HUES6 (cell line): ENCODE measurements at regions not wholly inside any gene's neighbourhood (a gene's known extent, or its start where the extent isn't known, plus 50 kb on each side); places are given as distances from the start of the nearest gene placed in this dataset.

ENCODE experiments used
- H3K27ac ChIP-seq: 2 replicates; pipeline ENCODE4 v1.7.0; 2013; ENCODE audit warnings: low read depth, mild to moderate bottlenecking, low read length, inconsistent platforms
- H3K27me3 ChIP-seq: 2 replicates; pipeline ENCODE4 v1.6.1; 2013; ENCODE audit warnings: low read length; ENCODE audit not compliant: control insufficient read depth, insufficient read depth
- H3K36me3 ChIP-seq: 2 replicates; pipeline ENCODE4 v1.6.1; 2013; ENCODE audit warnings: low read length; ENCODE audit not compliant: control insufficient read depth, insufficient read depth
- H3K4me1 ChIP-seq: 2 replicates; pipeline ENCODE4 v1.6.1; 2013; ENCODE audit warnings: low read length; ENCODE audit not compliant: control insufficient read depth, insufficient read depth
- H3K4me3 ChIP-seq: 2 replicates; pipeline ENCODE4 v1.5.1; 2013; ENCODE audit warnings: low read depth, low read length
- H3K9ac ChIP-seq: one replicate; pipeline ENCODE4 v1.6.1; 2013; ENCODE audit warnings: mild to moderate bottlenecking, low read length
- H3K9me3 ChIP-seq: 2 replicates; pipeline ENCODE4 v1.6.1; 2013; ENCODE audit warnings: low read depth, low read length; ENCODE audit not compliant: control insufficient read depth, insufficient read depth

DNA sequence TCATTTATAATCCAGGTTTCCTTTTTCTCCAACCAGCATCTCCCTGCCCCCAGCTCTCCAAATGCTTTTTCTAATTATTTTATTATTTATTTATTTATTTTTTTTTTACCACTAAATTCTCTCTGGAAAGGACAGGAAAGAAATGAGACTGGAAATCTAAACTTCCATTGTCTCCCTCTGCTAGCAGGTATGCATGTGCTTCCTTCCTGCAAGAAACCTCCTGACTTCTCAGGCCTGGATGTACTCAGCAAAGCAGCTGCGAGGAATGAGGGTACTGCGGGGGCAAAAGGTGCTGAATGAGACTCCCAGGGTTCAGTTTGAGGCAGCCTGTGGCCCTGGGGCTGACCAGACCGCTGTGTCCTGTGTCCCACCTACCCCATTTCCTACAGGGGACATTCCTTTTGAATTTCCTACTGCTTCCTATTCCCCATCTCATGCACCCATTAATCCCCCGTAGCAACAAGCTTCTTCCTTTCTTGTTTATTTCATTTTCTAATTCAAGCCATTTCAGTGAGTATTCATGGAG is 324.6 kb upstream of the IGFBP3 start:
- Histone ChIP-seq H3K27me3 (no peaks in the 10 kb centered on the region), H3K36me3 (no peaks in the 10 kb centered on the region), H3K4me1 (no peaks in the 10 kb centered on the region), H3K9me3 (no peaks in the 10 kb centered on the region), H3K9ac (no peak overlapping the region), H3K4me3 (no peak overlapping the region), H3K27ac (no peak overlapping the region)

DNA sequence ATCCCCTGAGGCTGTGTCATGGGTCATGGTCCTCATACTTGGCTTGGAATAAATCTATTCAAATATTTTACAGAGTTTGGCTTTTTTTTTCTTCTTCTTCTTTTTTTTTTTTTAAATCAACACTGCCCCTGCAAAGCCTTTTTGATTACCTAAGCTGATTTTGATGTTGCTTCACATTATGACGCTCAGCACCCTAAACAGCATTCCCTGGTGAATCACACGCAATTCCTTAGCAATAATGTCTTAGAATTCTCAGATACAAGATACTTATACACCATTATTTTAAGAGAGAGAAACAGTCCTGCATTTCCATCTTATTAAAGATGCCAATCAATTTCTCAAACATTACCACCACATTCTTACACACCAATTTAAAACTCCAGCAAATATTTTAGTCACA is 323.7 kb upstream of the IGFBP3 start:
- H3K27ac ChIP-seq = no peak overlapping the region
- H3K27me3 ChIP-seq = no peaks in the 10 kb centered on the region
- no peaks in the 10 kb centered on the region for H3K36me3 ChIP-seq
- H3K4me3 ChIP-seq = no peak overlapping the region
- no peak overlapping the region for H3K9ac ChIP-seq
- no peaks in the 10 kb centered on the region for H3K9me3 ChIP-seq
- H3K4me1 ChIP-seq = no peaks in the 10 kb centered on the region

DNA sequence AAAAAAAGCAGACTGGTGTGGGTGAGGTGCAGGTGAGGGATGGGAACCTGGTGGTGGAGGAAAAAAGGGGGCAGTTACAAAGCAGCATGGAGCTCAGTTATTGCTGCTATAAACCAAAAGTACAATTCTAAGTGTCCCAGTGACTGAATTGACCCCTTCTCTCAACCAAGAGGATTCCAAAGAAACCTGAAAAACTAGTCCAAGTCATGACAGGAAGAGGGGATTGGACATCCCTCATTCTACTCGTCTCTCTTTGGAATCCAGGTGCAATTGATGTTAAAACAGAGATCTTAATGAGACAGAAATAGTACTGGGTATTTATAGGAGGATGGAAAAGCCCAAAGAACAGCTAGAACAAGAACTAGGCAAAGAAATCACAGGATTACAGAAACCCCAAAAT is 322.3 kb upstream of the IGFBP3 start:
- H3K27ac ChIP-seq = no peak overlapping the region
- no peak overlapping the region for H3K9ac ChIP-seq
- H3K4me3 ChIP-seq = no peak overlapping the region
- no peaks in the 10 kb centered on the region for H3K27me3 ChIP-seq
- H3K36me3 ChIP-seq = no peaks in the 10 kb centered on the region
- no peaks in the 10 kb centered on the region for H3K4me1 ChIP-seq
- no peaks in the 10 kb centered on the region for H3K9me3 ChIP-seq

DNA sequence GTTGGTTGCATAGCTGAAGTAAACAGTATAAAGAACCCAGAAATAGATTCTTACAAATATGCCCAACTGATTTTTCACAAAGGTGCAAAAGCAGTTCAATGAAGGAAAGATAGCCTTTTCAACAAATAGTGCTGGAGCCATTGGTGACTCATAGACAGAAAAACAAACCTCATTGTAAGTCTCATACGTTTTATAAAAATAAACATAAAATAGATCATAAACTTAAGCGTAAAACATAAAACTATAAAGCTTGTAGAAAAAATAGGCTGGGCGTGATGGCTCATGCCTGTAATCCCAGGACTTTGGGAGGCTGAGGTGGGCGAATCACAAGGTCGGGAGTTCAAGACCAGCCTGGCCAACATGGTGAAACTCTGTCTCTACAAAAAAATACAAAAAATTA is 318.8 kb upstream of the IGFBP3 start:
- Histone ChIP-seq H3K27me3 (no peaks in the 10 kb centered on the region), H3K36me3 (no peaks in the 10 kb centered on the region), H3K4me3 (no peak overlapping the region), H3K9ac (no peak overlapping the region), H3K27ac (no peak overlapping the region), H3K4me1 (no peaks in the 10 kb centered on the region), H3K9me3 (no peaks in the 10 kb centered on the region)

DNA sequence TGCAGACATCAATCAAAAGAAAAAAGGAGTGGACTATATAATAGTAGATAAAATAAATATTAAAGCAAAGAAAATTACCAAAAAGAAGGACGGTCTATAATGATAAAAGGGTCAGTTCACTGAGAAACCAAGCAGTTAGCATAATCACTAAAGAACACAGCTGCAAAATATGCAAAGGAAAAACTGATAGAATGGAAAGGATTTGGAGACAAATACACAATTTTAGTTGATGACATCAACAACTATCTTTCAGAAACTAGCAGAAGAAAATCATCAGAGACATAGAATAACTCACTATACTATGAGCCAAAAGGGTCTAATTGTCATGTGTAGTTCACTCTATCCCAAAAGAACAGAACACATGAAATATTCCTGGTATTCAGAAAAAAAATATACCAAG is 316.4 kb upstream of the IGFBP3 start:
- no peaks in the 10 kb centered on the region for H3K4me1 ChIP-seq
- H3K9ac ChIP-seq = no peak overlapping the region
- H3K36me3 ChIP-seq = no peaks in the 10 kb centered on the region
- H3K4me3 ChIP-seq = no peak overlapping the region
- H3K9me3 ChIP-seq = no peaks in the 10 kb centered on the region
- H3K27me3 ChIP-seq = no peaks in the 10 kb centered on the region
- H3K27ac ChIP-seq = no peak overlapping the region

DNA sequence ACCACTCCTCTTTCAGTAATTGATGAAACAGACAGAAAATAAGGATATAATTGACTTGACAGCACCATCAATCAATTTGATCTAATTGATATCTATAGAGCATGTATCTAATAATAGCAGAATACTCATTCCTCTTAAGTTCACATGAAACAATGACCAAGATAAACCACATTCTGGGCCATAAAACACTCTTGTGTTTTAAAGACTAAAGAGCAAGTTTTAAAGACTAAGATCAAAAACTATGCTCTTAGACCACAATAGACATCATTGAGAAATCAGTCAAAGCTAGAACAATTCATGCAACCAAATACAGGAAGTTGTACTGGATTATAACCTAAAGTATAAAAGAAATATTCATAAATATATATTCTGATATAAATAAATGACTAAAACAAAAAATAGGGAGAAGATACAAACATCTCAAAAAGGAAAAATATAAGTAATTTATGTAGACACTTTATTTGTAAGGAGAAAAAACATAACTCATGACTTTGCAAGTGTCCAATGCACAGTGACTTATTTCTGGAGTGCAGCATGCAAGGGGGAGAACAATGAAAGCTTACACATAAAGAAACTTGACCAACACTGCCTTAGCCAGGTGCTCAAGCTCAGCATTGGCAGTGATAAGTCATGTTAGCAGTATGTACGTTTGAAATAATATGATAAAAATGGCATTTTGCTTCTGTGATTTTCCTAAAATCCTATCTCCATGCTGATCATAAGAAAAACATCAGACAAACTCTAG is 312.7 kb upstream of the IGFBP3 start:
- no peak overlapping the region for H3K4me3 ChIP-seq
- no peaks in the 10 kb centered on the region for H3K36me3 ChIP-seq
- H3K9ac ChIP-seq = no peak overlapping the region
- H3K4me1 ChIP-seq = no peaks in the 10 kb centered on the region
- H3K27ac ChIP-seq = no peak overlapping the region
- H3K9me3 ChIP-seq = no peaks in the 10 kb centered on the region
- no peaks in the 10 kb centered on the region for H3K27me3 ChIP-seq

DNA sequence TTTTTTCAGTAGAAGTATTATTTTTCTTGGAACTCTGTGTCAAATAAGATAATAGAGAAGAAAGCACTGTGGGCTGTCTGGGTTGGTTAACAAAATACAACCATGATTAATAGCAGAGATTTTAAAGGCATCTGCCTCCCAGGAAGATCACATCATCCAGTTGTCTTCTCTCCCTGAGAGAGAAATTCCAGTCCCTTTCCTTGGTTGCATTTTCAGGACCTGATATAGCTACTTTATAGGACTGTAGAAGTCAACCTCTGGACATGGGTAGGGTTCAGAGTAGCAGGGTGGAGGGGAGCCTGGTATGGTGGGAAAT is 309.9 kb upstream of the IGFBP3 start:
- no peaks in the 10 kb centered on the region for H3K36me3 ChIP-seq
- H3K27ac ChIP-seq = no peak overlapping the region
- no peaks in the 10 kb centered on the region for H3K9me3 ChIP-seq
- H3K4me3 ChIP-seq = no peak overlapping the region
- no peaks in the 10 kb centered on the region for H3K27me3 ChIP-seq
- H3K9ac ChIP-seq = no peak overlapping the region
- H3K4me1 ChIP-seq = no peaks in the 10 kb centered on the region

DNA sequence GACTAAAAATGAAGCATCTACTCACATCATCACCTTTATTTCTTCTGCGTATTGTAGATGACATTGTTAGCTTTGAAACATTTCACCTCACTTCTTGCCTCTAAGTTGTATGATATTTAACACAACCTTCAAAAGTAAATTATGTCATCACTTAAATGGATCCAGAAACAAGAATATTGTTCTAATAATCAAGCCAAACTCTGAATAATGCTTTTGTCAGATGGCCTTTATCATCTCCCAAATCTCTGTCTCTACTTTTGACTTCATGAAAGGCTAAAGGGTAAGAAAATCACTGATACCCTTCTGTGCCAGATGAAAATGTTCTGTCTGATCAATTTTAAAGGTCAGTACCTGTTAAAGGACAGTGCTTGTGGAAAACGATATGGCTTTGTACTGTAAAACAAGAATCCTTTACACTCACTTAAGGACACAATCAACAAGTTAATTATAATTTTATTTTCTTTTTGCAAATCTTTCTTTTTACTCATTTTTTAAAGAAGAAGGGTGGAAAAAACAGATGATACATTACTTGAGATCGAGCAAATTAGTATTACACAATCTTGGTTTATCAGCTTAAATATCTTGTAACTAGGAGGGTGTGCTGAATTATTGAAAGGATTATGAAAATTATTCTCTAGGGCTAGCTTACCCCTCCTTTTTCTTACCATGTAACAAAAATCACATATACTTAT is 309.4 kb upstream of the IGFBP3 start:
- no peaks in the 10 kb centered on the region for H3K36me3 ChIP-seq
- H3K27ac ChIP-seq = no peak overlapping the region
- H3K9ac ChIP-seq = no peak overlapping the region
- no peaks in the 10 kb centered on the region for H3K27me3 ChIP-seq
- H3K4me1 ChIP-seq = no peaks in the 10 kb centered on the region
- H3K9me3 ChIP-seq = no peaks in the 10 kb centered on the region
- H3K4me3 ChIP-seq = no peak overlapping the region

DNA sequence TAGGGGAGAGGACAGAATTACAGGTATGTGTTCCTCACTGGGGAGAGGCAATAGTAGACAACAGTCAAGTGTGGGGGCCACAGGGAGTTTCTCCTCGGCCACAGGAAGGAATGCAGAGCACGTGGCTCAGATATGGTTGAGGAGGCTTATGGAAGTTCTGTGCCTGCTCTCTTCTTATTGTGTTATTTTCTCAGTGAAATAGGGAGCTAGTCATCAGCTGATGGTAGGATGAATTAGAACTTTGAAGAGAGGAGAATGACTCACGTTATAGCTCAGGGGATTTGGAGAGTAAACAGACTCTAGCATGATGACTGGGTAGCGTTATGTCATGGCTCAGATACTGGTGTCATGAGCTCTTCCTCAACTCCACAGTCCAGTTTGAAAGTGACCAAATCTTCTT is 308.3 kb upstream of the IGFBP3 start:
- H3K27me3 ChIP-seq = no peaks in the 10 kb centered on the region
- H3K9ac ChIP-seq = no peak overlapping the region
- H3K36me3 ChIP-seq = no peaks in the 10 kb centered on the region
- no peaks in the 10 kb centered on the region for H3K9me3 ChIP-seq
- no peak overlapping the region for H3K4me3 ChIP-seq
- H3K4me1 ChIP-seq = no peaks in the 10 kb centered on the region
- H3K27ac ChIP-seq = no peak overlapping the region

DNA sequence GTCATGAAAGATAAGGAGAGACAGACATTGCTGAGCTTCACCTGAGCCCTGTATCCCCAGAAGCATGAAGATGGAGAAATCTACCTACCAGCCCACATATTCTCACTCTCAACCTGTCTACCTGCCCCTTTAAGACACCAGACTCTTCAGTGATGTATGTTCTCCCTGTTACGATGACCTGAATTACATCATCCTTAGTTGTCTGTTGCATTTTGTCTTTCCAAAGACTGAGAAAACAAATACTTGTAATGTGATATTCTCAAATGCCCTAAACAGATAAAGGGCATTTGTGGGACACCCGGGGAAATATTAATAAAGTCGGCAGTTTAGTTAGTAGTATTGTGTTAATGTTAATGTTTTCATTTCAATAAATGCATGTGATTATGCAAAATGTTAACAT is 305.8 kb upstream of the IGFBP3 start:
- no peaks in the 10 kb centered on the region for H3K9me3 ChIP-seq
- H3K27me3 ChIP-seq = no peaks in the 10 kb centered on the region
- H3K9ac ChIP-seq = no peak overlapping the region
- no peaks in the 10 kb centered on the region for H3K36me3 ChIP-seq
- H3K4me3 ChIP-seq = no peak overlapping the region
- H3K4me1 ChIP-seq = no peaks in the 10 kb centered on the region
- no peak overlapping the region for H3K27ac ChIP-seq

DNA sequence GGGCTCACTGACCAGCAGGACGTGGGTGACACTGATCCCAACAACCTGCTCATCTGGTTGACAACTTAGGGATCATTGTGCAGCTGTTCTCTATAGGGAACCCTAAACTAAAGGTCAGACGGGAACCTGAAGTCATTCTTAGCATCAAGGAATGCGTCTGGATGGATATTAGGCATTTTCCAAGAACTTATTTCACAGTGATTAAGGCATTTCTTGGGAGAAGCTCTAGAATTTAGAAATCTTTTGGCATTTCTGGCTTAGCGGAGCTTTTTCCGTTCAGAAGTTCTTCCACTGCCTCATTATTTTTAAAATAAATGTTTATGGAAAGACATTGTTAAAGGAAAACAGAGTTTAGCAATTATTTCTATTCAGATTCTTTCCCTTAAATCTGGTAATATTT is 303.3 kb upstream of the IGFBP3 start:
- Histone ChIP-seq H3K36me3 (no peaks in the 10 kb centered on the region), H3K27ac (no peak overlapping the region), H3K9ac (no peak overlapping the region), H3K9me3 (no peaks in the 10 kb centered on the region), H3K4me1 (no peaks in the 10 kb centered on the region), H3K27me3 (no peaks in the 10 kb centered on the region), H3K4me3 (no peak overlapping the region)
